ENCODE measurements at regions not wholly inside any gene's neighbourhood (a gene's known extent, or its start where the extent isn't known, plus 50 kb on each side); places are given as distances from the start of the nearest gene placed in this dataset.

DNA sequence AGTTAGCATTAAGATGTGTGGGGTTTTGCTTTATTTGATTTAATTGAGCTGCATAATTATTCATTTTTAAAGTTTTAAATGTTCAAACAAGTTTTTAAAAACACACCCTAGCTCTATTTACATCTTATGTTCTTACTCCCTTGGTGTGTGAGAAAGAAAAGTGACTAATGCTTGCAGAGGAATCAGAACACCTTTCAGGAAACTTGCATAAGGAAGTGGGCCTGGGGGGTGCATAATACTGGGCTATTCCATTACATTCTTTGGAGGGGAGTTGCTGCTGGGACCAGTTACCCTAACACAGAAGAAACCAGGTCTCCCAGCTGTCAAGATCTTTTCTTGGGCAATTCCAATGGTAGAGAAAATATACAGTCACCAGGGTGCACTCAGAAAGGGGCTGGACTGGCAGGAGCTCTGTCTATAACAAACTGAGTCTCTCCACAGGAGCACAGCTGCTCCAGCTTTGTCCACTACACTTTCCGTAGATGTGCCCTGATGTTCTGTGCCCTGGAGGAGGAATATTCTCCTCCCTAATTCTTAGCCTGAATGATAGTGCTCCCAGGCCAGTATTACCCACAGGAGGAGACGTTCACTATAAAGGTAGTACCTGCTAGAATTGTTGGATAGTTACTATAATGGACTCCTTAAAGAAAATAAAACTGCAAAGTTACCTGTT is 304.2 kb downstream of the CDC14C start:
- Histone ChIP-seq H3K36me3 (ENCODE audit: control insufficient read depth in 4 of 4, insufficient read depth in 3 of 4, low read depth in 1 of 4, low read length in 3 of 4) (no peaks in the 10 kb centered on the region), H3K9me3 (ENCODE audit: control insufficient read depth in 4 of 4, low read length in 3 of 4) (no peaks in the 10 kb centered on the region), H3K9ac (ENCODE audit: low read depth in 1 of 2, low read length in 2 of 2) (no peak overlapping the region), H3K4me3 (ENCODE audit: low read depth in 1 of 3, low read length in 3 of 3) (no peak overlapping the region), H3K27ac (ENCODE audit: low read depth in 1 of 2, low read length in 2 of 2) (no peak overlapping the region), H3K4me1 (ENCODE audit: control insufficient read depth in 4 of 4, insufficient read depth in 4 of 4, low read length in 3 of 4) (no peaks in the 10 kb centered on the region), H3K27me3 (ENCODE audit: control insufficient read depth in 4 of 4, insufficient read depth in 4 of 4, low read length in 3 of 4) (no peaks in the 10 kb centered on the region)
- no peak for DNase-seq (ENCODE audit: low spot score)
- TF ChIP-seq, protein P1, sequence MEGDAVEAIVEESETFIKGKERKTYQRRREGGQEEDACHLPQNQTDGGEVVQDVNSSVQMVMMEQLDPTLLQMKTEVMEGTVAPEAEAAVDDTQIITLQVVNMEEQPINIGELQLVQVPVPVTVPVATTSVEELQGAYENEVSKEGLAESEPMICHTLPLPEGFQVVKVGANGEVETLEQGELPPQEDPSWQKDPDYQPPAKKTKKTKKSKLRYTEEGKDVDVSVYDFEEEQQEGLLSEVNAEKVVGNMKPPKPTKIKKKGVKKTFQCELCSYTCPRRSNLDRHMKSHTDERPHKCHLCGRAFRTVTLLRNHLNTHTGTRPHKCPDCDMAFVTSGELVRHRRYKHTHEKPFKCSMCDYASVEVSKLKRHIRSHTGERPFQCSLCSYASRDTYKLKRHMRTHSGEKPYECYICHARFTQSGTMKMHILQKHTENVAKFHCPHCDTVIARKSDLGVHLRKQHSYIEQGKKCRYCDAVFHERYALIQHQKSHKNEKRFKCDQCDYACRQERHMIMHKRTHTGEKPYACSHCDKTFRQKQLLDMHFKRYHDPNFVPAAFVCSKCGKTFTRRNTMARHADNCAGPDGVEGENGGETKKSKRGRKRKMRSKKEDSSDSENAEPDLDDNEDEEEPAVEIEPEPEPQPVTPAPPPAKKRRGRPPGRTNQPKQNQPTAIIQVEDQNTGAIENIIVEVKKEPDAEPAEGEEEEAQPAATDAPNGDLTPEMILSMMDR (IDR thresholded peaks at IDR 0.05; ENCODE audit: low read depth, low read length, missing input control): no peak
- no peak for TF ChIP-seq FOXA2 (IDR thresholded peaks at IDR 0.05)
- TF ChIP-seq HNF4G (IDR thresholded peaks at IDR 0.05): no peak
- no peak for TF ChIP-seq HNF4A (conservative IDR thresholded peaks at IDR 0.05)
- TF ChIP-seq YY1 (IDR thresholded peaks at IDR 0.05): no peak
- no peak for TF ChIP-seq JUND (IDR thresholded peaks at IDR 0.05)
- no peak for TF ChIP-seq RXRA (IDR thresholded peaks at IDR 0.05)
- TF ChIP-seq, protein P2, sequence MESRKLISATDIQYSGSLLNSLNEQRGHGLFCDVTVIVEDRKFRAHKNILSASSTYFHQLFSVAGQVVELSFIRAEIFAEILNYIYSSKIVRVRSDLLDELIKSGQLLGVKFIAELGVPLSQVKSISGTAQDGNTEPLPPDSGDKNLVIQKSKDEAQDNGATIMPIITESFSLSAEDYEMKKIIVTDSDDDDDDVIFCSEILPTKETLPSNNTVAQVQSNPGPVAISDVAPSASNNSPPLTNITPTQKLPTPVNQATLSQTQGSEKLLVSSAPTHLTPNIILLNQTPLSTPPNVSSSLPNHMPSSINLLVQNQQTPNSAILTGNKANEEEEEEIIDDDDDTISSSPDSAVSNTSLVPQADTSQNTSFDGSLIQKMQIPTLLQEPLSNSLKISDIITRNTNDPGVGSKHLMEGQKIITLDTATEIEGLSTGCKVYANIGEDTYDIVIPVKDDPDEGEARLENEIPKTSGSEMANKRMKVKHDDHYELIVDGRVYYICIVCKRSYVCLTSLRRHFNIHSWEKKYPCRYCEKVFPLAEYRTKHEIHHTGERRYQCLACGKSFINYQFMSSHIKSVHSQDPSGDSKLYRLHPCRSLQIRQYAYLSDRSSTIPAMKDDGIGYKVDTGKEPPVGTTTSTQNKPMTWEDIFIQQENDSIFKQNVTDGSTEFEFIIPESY (IDR thresholded peaks at IDR 0.05): no peak
- TF ChIP-seq REST (IDR thresholded peaks at IDR 0.05): no peak
- no peak for TF ChIP-seq FOXA1 (IDR thresholded peaks at IDR 0.05)
- TF ChIP-seq SP1 (IDR thresholded peaks at IDR 0.05): no peak
- TF ChIP-seq NR2F2 (IDR thresholded peaks at IDR 0.05): no peak
- no peak for TF ChIP-seq TAF1 (conservative IDR thresholded peaks at IDR 0.05)
- no peak for TF ChIP-seq EGR1 (IDR thresholded peaks at IDR 0.05; ENCODE audit: low read depth in 2 of 2)
- TF ChIP-seq RAD21 (IDR thresholded peaks at IDR 0.05): no peak
- 47% methylated on average over 2 of the region's 2 CpGs for WGBS

- no peaks in the 10 kb centered on the region for H3K36me3 ChIP-seq (ENCODE audit: control insufficient read depth in 4 of 4, insufficient read depth in 3 of 4, low read depth in 1 of 4, low read length in 3 of 4)
- WGBS: 59% methylated on average over 6 of the region's 6 CpGs
- no peak overlapping the region for H3K9ac ChIP-seq (ENCODE audit: low read depth in 1 of 2, low read length in 2 of 2)
- H3K27me3 ChIP-seq (ENCODE audit: control insufficient read depth in 4 of 4, insufficient read depth in 4 of 4, low read length in 3 of 4): no peaks in the 10 kb centered on the region
- no peak overlapping the region for H3K4me3 ChIP-seq (ENCODE audit: low read depth in 1 of 3, low read length in 3 of 3)
- no peak for DNase-seq (ENCODE audit: low spot score)
- H3K27ac ChIP-seq (ENCODE audit: low read depth in 1 of 2, low read length in 2 of 2): no peak overlapping the region
- TF ChIP-seq JUND (IDR thresholded peaks at IDR 0.05) (no peak), REST (IDR thresholded peaks at IDR 0.05) (no peak), FOXA2 (IDR thresholded peaks at IDR 0.05) (no peak), FOXA1 (IDR thresholded peaks at IDR 0.05) (no peak), RXRA (IDR thresholded peaks at IDR 0.05) (no peak), NR2F2 (IDR thresholded peaks at IDR 0.05) (no peak), MAX (IDR thresholded peaks at IDR 0.05) (no peak), GABPA (IDR thresholded peaks at IDR 0.05 in 1 of 2, conservative IDR thresholded peaks at IDR 0.05 in 1 of 2) (no peak), EGR1 (IDR thresholded peaks at IDR 0.05; ENCODE audit: low read depth in 2 of 2) (no peak)
- TF ChIP-seq, protein P2 (IDR thresholded peaks at IDR 0.05): no peak
- no peaks in the 10 kb centered on the region for H3K4me1 ChIP-seq (ENCODE audit: control insufficient read depth in 4 of 4, insufficient read depth in 4 of 4, low read length in 3 of 4)
- no peaks in the 10 kb centered on the region for H3K9me3 ChIP-seq (ENCODE audit: control insufficient read depth in 4 of 4, low read length in 3 of 4)
These were observed 304.9 kb downstream of the CDC14C start for GRCh38 chr7:49229246-49229645.

Measured in liver (tissue), 8 donors.